Karpas-422 (cell line): ENCODE measurements at regions not wholly inside any gene's neighbourhood (a gene's known extent, or its start where the extent isn't known, plus 50 kb on each side); places are given as distances from the start of the nearest gene placed in this dataset.

Experiments
- DNase-seq: peaks from one replicate; pipeline ENCODE4 v3.0.0-alpha.2; 2015
- H2AFZ ChIP-seq: fragments of 200-600 bp; sonication (generic); 2 replicates; pipeline ENCODE4 v1.6.1; 2014; ENCODE audit warnings: antibody characterized with exemption, low read length, mixed read lengths
- H3K27ac ChIP-seq: fragments of 200-600 bp; sonication (generic); 2 replicates; pipeline ENCODE4 v1.5.1; 2014; ENCODE audit warnings: mild to moderate bottlenecking, low read length, moderate library complexity
- H3K27me3 ChIP-seq: fragments of 200-600 bp; sonication (generic); 2 replicates; pipeline ENCODE4 v1.6.1; 2014; ENCODE audit warnings: low read length, mixed read lengths
- H3K36me3 ChIP-seq: fragments of 200-600 bp; sonication (generic); 2 replicates; pipeline ENCODE4 v1.6.1; 2014; ENCODE audit warnings: low read length, mixed read lengths; ENCODE audit not compliant: insufficient read depth
- H3K4me1 ChIP-seq: fragments of 200-600 bp; sonication (generic); 2 replicates; pipeline ENCODE4 v1.6.1; 2014; ENCODE audit warnings: mild to moderate bottlenecking, low read length, mixed read lengths
- H3K4me2 ChIP-seq: fragments of 200-600 bp; sonication (generic); 2 replicates; pipeline ENCODE4 v1.6.1; 2014; ENCODE audit warnings: low read length, low read depth, mild to moderate bottlenecking; ENCODE audit not compliant: poor library complexity, severe bottlenecking
- H3K4me3 ChIP-seq: fragments of 200-600 bp; sonication (generic); 2 replicates; pipeline ENCODE4 v1.5.1; 2014; ENCODE audit warnings: mild to moderate bottlenecking, antibody characterized with exemption, low read length, mixed read lengths
- H3K79me2 ChIP-seq: fragments of 200-600 bp; sonication (generic); 2 replicates; pipeline ENCODE4 v1.6.1; 2014; ENCODE audit warnings: mild to moderate bottlenecking, low read length, mixed read lengths
- H3K9ac ChIP-seq: fragments of 200-600 bp; sonication (generic); 2 replicates; pipeline ENCODE4 v1.6.0; 2014; ENCODE audit warnings: low read length
- H3K9me2 ChIP-seq: fragments of 200-600 bp; sonication (generic), shearing (Covaris generic); replicated peaks from 2 replicates; pipeline ENCODE4 v1.6.0; 2014; ENCODE audit warnings: mild to moderate bottlenecking, low read length, moderate library complexity; ENCODE audit not compliant: insufficient read depth
- H3K9me3 ChIP-seq: fragments of 300-700, 200-600 bp; sonication (generic); 2 replicates; pipeline ENCODE4 v1.6.1; 2014; ENCODE audit warnings: low read length, mixed read lengths
- H4K20me1 ChIP-seq: fragments of 200-600 bp; sonication (generic); 2 replicates; pipeline ENCODE4 v1.6.1; 2014; ENCODE audit warnings: mild to moderate bottlenecking, antibody characterized with exemption, low read length, low read depth; ENCODE audit not compliant: insufficient read depth

GRCh38 chr9:120100595-120100994 is 479.4 kb downstream of the CDK5RAP2 start:
- no peak overlapping the region for H3K4me3 ChIP-seq

DNA sequence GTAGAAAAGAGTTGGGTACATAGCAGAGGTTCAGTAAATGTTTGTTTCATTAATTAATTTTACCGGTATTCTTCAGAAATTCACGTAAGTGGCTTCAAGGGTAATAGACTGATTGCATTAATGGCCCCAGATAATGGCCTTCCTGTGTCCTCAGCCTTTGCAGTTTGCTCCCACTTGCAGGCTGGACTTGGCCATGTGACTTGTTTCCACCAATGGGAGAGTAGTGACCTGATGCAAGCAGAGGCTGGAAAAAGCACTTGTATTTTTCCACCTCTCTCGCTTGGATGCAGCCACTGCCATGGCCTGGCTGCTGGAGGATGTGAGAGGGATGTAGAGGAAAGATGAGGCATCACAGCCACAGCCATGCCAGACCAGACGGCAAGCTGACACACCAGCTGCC is 480.9 kb downstream of the CDK5RAP2 start:
- Histone ChIP-seq H3K79me2 (no peaks in the 10 kb centered on the region), H3K36me3 (no peaks in the 10 kb centered on the region), H3K27ac (no peak overlapping the region), H3K4me3 (no peak overlapping the region), H3K9me3 (no peaks in the 10 kb centered on the region), H2AFZ (no peak overlapping the region), H4K20me1 (no peaks in the 10 kb centered on the region), H3K4me1 (peaks cover 15% of the 10 kb centered on the region), H3K27me3 (no peaks in the 10 kb centered on the region), H3K9ac (no peak overlapping the region), H3K9me2 (no peaks in the 10 kb centered on the region), H3K4me2 (no peak overlapping the region)
- DNase-seq, result peak; percentile 45

More at GRCh38 chr9:120100595-120100994, 479.4 kb downstream of the CDK5RAP2 start:
- Histone ChIP-seq H4K20me1 (no peaks in the 10 kb centered on the region), H3K27ac (no peak overlapping the region), H3K36me3 (no peaks in the 10 kb centered on the region), H2AFZ (no peak overlapping the region), H3K27me3 (no peaks in the 10 kb centered on the region), H3K4me1 (peaks cover 17% of the 10 kb centered on the region), H3K9ac (no peak overlapping the region), H3K79me2 (no peaks in the 10 kb centered on the region), H3K9me3 (no peaks in the 10 kb centered on the region), H3K9me2 (no peaks in the 10 kb centered on the region), H3K4me2 (no peak overlapping the region)
- DNase-seq, result no peak

DNA sequence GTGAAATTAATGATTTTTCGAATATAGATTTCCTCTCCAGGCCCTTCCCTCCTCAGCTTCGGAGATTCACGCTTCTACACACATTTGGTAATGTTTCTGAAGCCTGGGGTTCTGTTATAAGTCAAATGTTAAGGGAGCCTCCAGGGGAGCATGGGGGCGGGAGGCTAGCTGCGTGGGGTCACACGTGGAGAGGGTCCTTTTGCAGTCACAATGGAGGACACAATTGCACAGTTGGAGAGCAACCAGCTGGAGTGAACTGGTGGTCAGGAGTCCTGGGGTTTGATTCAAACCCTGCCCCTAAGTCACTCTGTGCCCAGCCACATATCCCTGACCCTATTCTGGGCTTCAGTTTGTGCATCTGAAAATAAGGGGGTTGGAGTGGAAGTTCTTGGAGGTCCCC is 481.4 kb downstream of the CDK5RAP2 start:
- no peak overlapping the region for H3K27ac ChIP-seq
- H3K79me2 ChIP-seq, result no peaks in the 10 kb centered on the region
- H3K9me3 ChIP-seq, result no peaks in the 10 kb centered on the region
- no peak overlapping the region for H3K4me2 ChIP-seq
- no peak for DNase-seq
- no peaks in the 10 kb centered on the region for H4K20me1 ChIP-seq
- peaks cover 10% of the 10 kb centered on the region for H3K4me1 ChIP-seq
- 0 out of 2 replicates have a peak overlapping the region, but pooled peaks have one; percentile 19 for H2AFZ ChIP-seq
- no peaks in the 10 kb centered on the region for H3K27me3 ChIP-seq
- no peak overlapping the region for H3K4me3 ChIP-seq
- H3K36me3 ChIP-seq, result no peaks in the 10 kb centered on the region
- no peaks in the 10 kb centered on the region for H3K9me2 ChIP-seq
- H3K9ac ChIP-seq, result no peak overlapping the region

- no peaks in the 10 kb centered on the region for H3K4me1 ChIP-seq
- no peak overlapping the region for H3K4me2 ChIP-seq
- no peaks in the 10 kb centered on the region for H3K9me2 ChIP-seq
- no peak overlapping the region for H3K27ac ChIP-seq
- DNase-seq, result no peak
- no peaks in the 10 kb centered on the region for H4K20me1 ChIP-seq
- no peaks in the 10 kb centered on the region for H3K36me3 ChIP-seq
- no peaks in the 10 kb centered on the region for H3K79me2 ChIP-seq
- H3K9ac ChIP-seq, result no peak overlapping the region
- no peaks in the 10 kb centered on the region for H3K27me3 ChIP-seq
- H2AFZ ChIP-seq, result no peak overlapping the region
- H3K9me3 ChIP-seq, result no peaks in the 10 kb centered on the region
- no peak overlapping the region for H3K4me3 ChIP-seq
Measured at GRCh38 chr9:120091206-120091605, 488.8 kb downstream of the CDK5RAP2 start.

DNA sequence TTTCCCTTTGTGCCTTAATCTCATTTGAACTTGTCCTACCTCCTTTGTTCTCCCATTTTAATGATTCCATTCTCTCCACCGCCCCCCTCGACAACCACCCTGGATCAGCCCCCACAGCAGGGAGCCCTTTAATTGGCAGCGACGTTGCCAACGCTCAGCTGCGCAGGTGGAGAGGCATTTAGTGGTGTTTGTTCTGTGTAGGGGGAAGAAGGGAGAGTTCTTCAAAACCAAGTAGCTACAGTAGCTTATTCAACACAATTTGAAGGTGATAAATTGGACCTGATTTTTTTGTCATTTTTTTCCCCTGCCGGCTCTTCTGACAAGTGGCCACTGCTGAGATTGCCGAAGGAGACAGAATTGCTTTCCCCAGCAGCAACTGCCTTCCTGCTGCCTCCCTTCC is 499.1 kb downstream of the CDK5RAP2 start:
- Histone ChIP-seq H3K4me1 (peaks cover 8% of the 10 kb centered on the region), H4K20me1 (no peaks in the 10 kb centered on the region), H2AFZ (no peak overlapping the region), H3K27me3 (no peaks in the 10 kb centered on the region), H3K9me2 (no peaks in the 10 kb centered on the region), H3K4me2 (no peak overlapping the region), H3K27ac (no peak overlapping the region), H3K79me2 (no peaks in the 10 kb centered on the region), H3K4me3 (no peak overlapping the region), H3K9ac (no peak overlapping the region), H3K36me3 (no peaks in the 10 kb centered on the region), H3K9me3 (no peaks in the 10 kb centered on the region)
- DNase-seq, result no peak

DNA sequence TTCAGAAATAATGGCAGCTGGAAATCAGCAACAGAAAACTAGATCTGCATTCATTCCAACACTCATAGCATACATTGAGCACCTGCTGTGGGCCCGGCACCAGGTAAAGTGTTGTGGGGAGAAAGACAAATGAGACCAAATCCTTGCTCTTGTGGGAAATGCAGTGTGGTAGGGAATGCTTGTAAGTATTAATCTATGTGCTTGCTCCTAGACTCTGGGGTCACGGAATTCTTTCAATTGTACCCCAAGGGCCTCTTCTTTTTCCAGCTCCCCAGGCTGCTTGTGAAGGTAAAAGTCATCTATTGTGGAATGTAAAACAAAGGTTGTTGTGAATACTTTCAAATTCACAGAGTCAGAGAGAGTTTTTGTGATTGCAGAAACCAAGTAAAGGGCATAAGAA is 501.9 kb downstream of the CDK5RAP2 start:
- no peaks in the 10 kb centered on the region for H3K9me3 ChIP-seq
- no peaks in the 10 kb centered on the region for H3K79me2 ChIP-seq
- no peak overlapping the region for H3K9ac ChIP-seq
- H2AFZ ChIP-seq, result no peak overlapping the region
- DNase-seq, result no peak
- H3K4me3 ChIP-seq, result no peak overlapping the region
- H3K36me3 ChIP-seq, result no peaks in the 10 kb centered on the region
- H3K27me3 ChIP-seq, result no peaks in the 10 kb centered on the region
- H3K4me1 ChIP-seq, result peaks cover 8% of the 10 kb centered on the region
- no peak overlapping the region for H3K4me2 ChIP-seq
- H4K20me1 ChIP-seq, result no peaks in the 10 kb centered on the region
- no peaks in the 10 kb centered on the region for H3K9me2 ChIP-seq
- H3K27ac ChIP-seq, result no peak overlapping the region

DNA sequence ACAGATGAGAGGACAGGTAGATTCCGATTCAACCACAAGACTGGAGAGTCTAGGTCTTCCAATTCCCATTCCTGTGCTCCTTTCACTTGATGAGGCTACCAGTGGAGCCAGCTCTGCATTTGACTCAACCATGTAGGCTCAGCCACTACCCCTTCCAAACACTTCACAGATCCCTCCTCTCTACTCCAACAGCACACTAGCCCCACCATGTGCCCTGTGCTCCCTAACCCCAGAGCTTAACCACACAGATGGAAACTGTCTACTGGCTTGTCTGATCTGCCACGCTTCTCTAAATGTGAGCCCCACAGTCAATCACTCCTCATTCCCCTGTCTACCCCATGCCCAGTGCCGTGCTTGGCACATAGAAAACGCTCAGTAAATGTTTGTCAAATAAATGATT is 508.2 kb downstream of the CDK5RAP2 start:
- H2AFZ ChIP-seq, result no peak overlapping the region
- H3K36me3 ChIP-seq, result no peaks in the 10 kb centered on the region
- H3K4me1 ChIP-seq, result no peaks in the 10 kb centered on the region
- no peaks in the 10 kb centered on the region for H4K20me1 ChIP-seq
- H3K9me3 ChIP-seq, result no peaks in the 10 kb centered on the region
- H3K9me2 ChIP-seq, result no peaks in the 10 kb centered on the region
- DNase-seq, result no peak
- H3K4me2 ChIP-seq, result no peak overlapping the region
- H3K9ac ChIP-seq, result no peak overlapping the region
- no peak overlapping the region for H3K27ac ChIP-seq
- H3K27me3 ChIP-seq, result no peaks in the 10 kb centered on the region
- H3K4me3 ChIP-seq, result no peak overlapping the region
- H3K79me2 ChIP-seq, result no peaks in the 10 kb centered on the region

GRCh38 chr9:120066315-120066714 is 513.7 kb downstream of the CDK5RAP2 start:
- peaks cover 4% of the 10 kb centered on the region; the same call in 1 of the 2 replicates for H3K4me1 ChIP-seq
- no peaks in the 10 kb centered on the region for H3K9me3 ChIP-seq
- H3K4me2 ChIP-seq, result no peak overlapping the region
- H3K9me2 ChIP-seq, result no peaks in the 10 kb centered on the region
- no peak overlapping the region for H3K9ac ChIP-seq
- no peak overlapping the region for H3K27ac ChIP-seq
- DNase-seq, result no peak
- no peak overlapping the region for H3K4me3 ChIP-seq
- no peaks in the 10 kb centered on the region for H3K27me3 ChIP-seq
- H4K20me1 ChIP-seq, result no peaks in the 10 kb centered on the region
- H3K79me2 ChIP-seq, result no peaks in the 10 kb centered on the region
- H2AFZ ChIP-seq, result no peak overlapping the region
- no peaks in the 10 kb centered on the region for H3K36me3 ChIP-seq

DNA sequence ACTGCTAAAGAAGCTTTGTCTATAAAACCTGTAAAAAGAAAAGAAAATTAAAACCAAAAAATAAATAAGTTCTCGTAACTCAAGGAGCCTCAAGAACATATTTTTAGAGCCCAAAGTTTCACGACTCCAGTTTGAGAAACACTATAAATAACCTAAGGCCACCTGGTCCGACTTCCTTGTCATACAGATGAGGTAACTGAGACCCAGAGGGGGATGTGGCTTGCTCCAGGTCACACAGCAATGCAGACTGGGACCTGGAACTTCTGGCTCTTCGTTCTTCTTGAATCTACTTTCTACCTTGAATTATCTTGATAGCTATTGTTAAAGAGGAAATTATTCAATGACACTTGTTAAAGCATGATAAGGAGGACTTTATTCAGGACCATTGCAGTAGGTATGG is 514.8 kb downstream of the CDK5RAP2 start:
- Histone ChIP-seq H3K4me2 (no peak overlapping the region), H3K27ac (no peak overlapping the region), H3K9me3 (no peaks in the 10 kb centered on the region), H3K4me3 (no peak overlapping the region), H3K79me2 (no peaks in the 10 kb centered on the region), H3K9ac (no peak overlapping the region), H3K36me3 (no peaks in the 10 kb centered on the region), H2AFZ (no peak overlapping the region), H3K4me1 (peaks cover 4% of the 10 kb centered on the region; the same call in 1 of the 2 replicates), H3K27me3 (no peaks in the 10 kb centered on the region), H4K20me1 (no peaks in the 10 kb centered on the region), H3K9me2 (no peaks in the 10 kb centered on the region)
- DNase-seq, result no peak
